GM12878 (cell line): ENCODE measurements at regions not wholly inside any gene's neighbourhood (a gene's known extent, or its start where the extent isn't known, plus 50 kb on each side); places are given as distances from the start of the nearest gene placed in this dataset.

Experiments
- ATAC-seq: fragments of 200-7000 bp; cut with Tn5 transposase; 3 replicates; pipeline ENCODE4 v1.9.1; 2020; ENCODE audit warnings: mild to moderate bottlenecking, moderate library complexity
- BruUV-seq: library from RNA; stranded (reverse); fragments of 400-500 nt; replicated peaks from 2 replicates; lab custom pipeline; 2021; lab: Mats Ljungman, UMichigan
- CTCF ChIA-PET: fragments of 300-600 bp; sonication (Branson Sonifier 250); formaldehyde crosslinking; extraction: SDS; loops from one replicate; lab custom pipeline; 2021; ENCODE audit warnings: inconsistent platforms; lab: Yijun Ruan, JAX
- POLR2A ChIA-PET: fragments of 350-600 bp; formaldehyde crosslinking; extraction: SDS; loops from one replicate; lab custom pipeline; 2021; ENCODE audit warnings: inconsistent platforms; lab: Charles Lee
- RAD21 ChIA-PET: fragments of 300-600 bp; sonication (Branson Sonifier 250); formaldehyde crosslinking; loops from one replicate; lab custom pipeline; 2023; ENCODE audit warnings: antibody characterized with exemption; ENCODE audit not compliant: unreplicated experiment; lab: Charles Lee
- SMC1A ChIA-PET: fragments of 300-600 bp; sonication (Branson Sonifier 250); formaldehyde crosslinking; loops from one replicate; lab custom pipeline; 2023; ENCODE audit not compliant: unreplicated experiment, uncharacterized antibody; lab: Charles Lee
- DNase-seq: peaks from one replicate; pipeline ENCODE4 v3.0.0-alpha.2; 2011; ENCODE audit warnings: low read depth, low spot score
- FAIRE-seq: peaks from 3 replicates; lab custom pipeline; 2011; peaks lifted over from hg19 to GRCh38; lab: Jason Lieb, UNC
- H2AFZ ChIP-seq: 2 replicates; pipeline ENCODE4 v1.6.0; 2011; ENCODE audit warnings: low read depth, low read length, control low read depth; ENCODE audit not compliant: control insufficient read depth
- H3K27ac ChIP-seq: 2 replicates; pipeline ENCODE4 v1.5.1; 2011; ENCODE audit warnings: control low read depth; ENCODE audit not compliant: control insufficient read depth, insufficient read depth
- H3K27me3 ChIP-seq, 2 experiments: replicated peaks in 1 of 2; 2 replicates each; pipeline versions ENCODE4 v1.6.0 to v1.6.1; 2011; ENCODE audit warnings: low read length in 1 of 2; ENCODE audit not compliant: control insufficient read depth in 2 of 2, insufficient read depth in 2 of 2
- H3K36me3 ChIP-seq, 2 experiments: 2 replicates each; pipeline ENCODE4 v1.5.1; 2011; ENCODE audit warnings: low read length in 1 of 2; ENCODE audit not compliant: control insufficient read depth in 2 of 2, insufficient read depth in 2 of 2
- H3K4me1 ChIP-seq: 2 replicates; pipeline ENCODE4 v1.6.1; 2011; ENCODE audit warnings: mild to moderate bottlenecking, low read length, moderate library complexity, mixed read lengths; ENCODE audit not compliant: control insufficient read depth, insufficient read depth
- H3K4me2 ChIP-seq: 2 replicates; pipeline ENCODE4 v1.6.0; 2011; ENCODE audit warnings: control low read depth; ENCODE audit not compliant: control insufficient read depth, insufficient read depth
- H3K4me3 ChIP-seq: fragments of 200-600 bp; sonication (generic); 2 replicates; pipeline ENCODE4 v1.5.1; 2016
- H3K79me2 ChIP-seq: 2 replicates; pipeline ENCODE4 v1.6.0; 2011; ENCODE audit warnings: low read length; ENCODE audit not compliant: control insufficient read depth, insufficient read depth
- H3K9ac ChIP-seq: 2 replicates; pipeline ENCODE4 v1.8.0; 2011; ENCODE audit warnings: low read length, control low read depth, mixed read lengths; ENCODE audit not compliant: control insufficient read depth, insufficient read depth
- H3K9me3 ChIP-seq: replicated peaks from 3 replicates; pipeline ENCODE4 v1.5.1; 2011; ENCODE audit warnings: mild to moderate bottlenecking, low read length; ENCODE audit not compliant: control insufficient read depth, insufficient read depth
- H4K20me1 ChIP-seq: 2 replicates; pipeline ENCODE4 v1.6.0; 2011; ENCODE audit not compliant: control insufficient read depth, insufficient read depth
- BHLHE40 ChIP-seq, 2 experiments: fragments of 450-650 bp in 1 of 2; IDR thresholded peaks; 2 replicates each; pipeline ENCODE4 v1.6.1; 2011 to 2017; ENCODE audit warnings: low read depth in 2 of 2, borderline replicate concordance in 1 of 2, improper control_type of control experiment in 1 of 2, low read length in 1 of 2, mild to moderate bottlenecking in 1 of 2
- FOXM1 ChIP-seq: IDR thresholded peaks from 2 replicates; pipeline ENCODE4 v1.6.1; 2012; ENCODE audit warnings: low read depth, mild to moderate bottlenecking, inconsistent platforms, low read length, moderate library complexity
- GATAD2B ChIP-seq: fragments of 450-650 bp; conservative IDR thresholded peaks from 2 replicates; pipeline ENCODE4 v1.6.1; 2017; ENCODE audit warnings: low read depth, mild to moderate bottlenecking, moderate library complexity
- IRF5 ChIP-seq: fragments of 450-650 bp; IDR thresholded peaks from 2 replicates; pipeline ENCODE4 v1.6.1; 2017; ENCODE audit warnings: borderline replicate concordance
- JUNB ChIP-seq: IDR thresholded peaks from 2 replicates; pipeline ENCODE4 v1.6.1; 2016; ENCODE audit warnings: antibody characterized with exemption, mild to moderate bottlenecking
- NFYB ChIP-seq: IDR thresholded peaks from 2 replicates; pipeline ENCODE4 v1.6.1; 2011; ENCODE audit warnings: low read depth, mild to moderate bottlenecking, low read length, improper control_type of control experiment, moderate library complexity; ENCODE audit not compliant: insufficient read depth
- POU2F2 ChIP-seq: IDR thresholded peaks from 3 replicates; pipeline ENCODE4 v1.6.1; 2011; ENCODE audit warnings: low read depth, mild to moderate bottlenecking, low read length, borderline replicate concordance
- RAD21 ChIP-seq: IDR thresholded peaks from 2 replicates; pipeline ENCODE4 v1.6.1; 2011; ENCODE audit warnings: mild to moderate bottlenecking, low read depth, low read length, moderate library complexity; ENCODE audit not compliant: insufficient read depth
- RAD51 ChIP-seq: fragments of 450-650 bp; IDR thresholded peaks from 2 replicates; pipeline ENCODE4 v1.6.1; 2016; ENCODE audit warnings: moderate library complexity, mild to moderate bottlenecking, inconsistent platforms
- SKIL ChIP-seq: fragments of 450-650 bp; IDR thresholded peaks from 2 replicates; pipeline ENCODE4 v1.6.1; 2017; ENCODE audit warnings: mild to moderate bottlenecking, low read depth, inconsistent platforms; ENCODE audit not compliant: poor library complexity, severe bottlenecking
- SREBF1 ChIP-seq: IDR thresholded peaks from 2 replicates; pipeline ENCODE4 v1.6.1; 2012; ENCODE audit warnings: mild to moderate bottlenecking, low read length
- SREBF2 ChIP-seq: IDR thresholded peaks from 2 replicates; pipeline ENCODE4 v1.6.1; 2012; ENCODE audit warnings: mild to moderate bottlenecking, low read length
- SRF ChIP-seq, 2 experiments: IDR thresholded peaks; 2 replicates each; pipeline ENCODE4 v1.6.1; 2011; ENCODE audit warnings: low read depth in 2 of 2, low read length in 2 of 2, mild to moderate bottlenecking in 1 of 2, moderate library complexity in 1 of 2
- YY1 ChIP-seq: IDR thresholded peaks from 2 replicates; pipeline ENCODE4 v1.6.1; 2011; ENCODE audit warnings: low read depth, mild to moderate bottlenecking, low read length
- WGBS: methylation state at CpG from one replicate; pipeline ENCODE4 v1.1.6; 2016; ENCODE audit warnings: low lambda C conversion rate; ENCODE audit not compliant: insufficient replicate concordance, insufficient coverage; ENCODE audit errors: missing lambda C conversion rate; 5-methylcytosine and 5-hydroxymethylcytosine counted together
- in situ Hi-C: fragments of 300-500 bp; cut with MboI; formaldehyde crosslinking; loops from 9 replicates; pipeline ENCODE4 v1.14.3; 2018; ENCODE audit warnings: mixed read lengths
- intact Hi-C: fragments of 100-400 bp; cut with micrococcal nuclease; formaldehyde crosslinking; loops from one replicate; pipeline ENCODE4 v1.14.2; 2022; ENCODE audit not compliant: unreplicated experiment

- intact Hi-C loops (loop anchor here (10.0 kb wide), 1 partner anchor 713 kb away; no protein-coding TSS in a partner anchor), in situ Hi-C loops (no loop called here)
- H3K36me3 ChIP-seq = no peaks in the 10 kb centered on the region
- no TSS peak for BruUV-seq
- H3K4me2 ChIP-seq = no peak overlapping the region
- ChIA-PET SMC1A (interaction anchor here (1.5 kb wide), 1 partner anchor 13 kb away, joined by 3 read pairs; no protein-coding TSS in a partner anchor), CTCF (interaction anchor here (0.6 to 1.5 kb wide), 3 partner anchors 11 to 69 kb away, joined by 3 to 4 read pairs (median 3); no protein-coding TSS in a partner anchor), POLR2A (no interaction called here), RAD21 (no interaction called here)
- ATAC-seq = no peak
- no peak overlapping the region for H3K4me3 ChIP-seq
- no peaks in the 10 kb centered on the region for H4K20me1 ChIP-seq
- no peak for FAIRE-seq
- H3K79me2 ChIP-seq = no peaks in the 10 kb centered on the region
- H3K9me3 ChIP-seq = no peaks in the 10 kb centered on the region
- no peak overlapping the region for H3K27ac ChIP-seq
- H3K27me3 ChIP-seq = no peaks in the 10 kb centered on the region
- no peak for DNase-seq
- H3K4me1 ChIP-seq = no peaks in the 10 kb centered on the region
- H2AFZ ChIP-seq = no peak overlapping the region
- TF ChIP-seq POU2F2 (no peak), BHLHE40 (IDR thresholded peaks at IDR 0.05; ENCODE audit: borderline replicate concordance in 1 of 2, low read depth in 2 of 2, low read length in 1 of 2) (no peak), NFYB (no peak), IRF5 (no peak), GATAD2B (no peak), JUNB (no peak), SREBF1 (no peak), SRF (IDR thresholded peaks at IDR 0.05; ENCODE audit: low read depth in 2 of 2, low read length in 2 of 2) (no peak), SREBF2 (no peak), FOXM1 (no peak), YY1 (no peak), RAD51 (no peak), RAD21 (no peak), SKIL (no peak)
- 2% methylated on average over 2 of the region's 2 CpGs for WGBS
- no peak overlapping the region for H3K9ac ChIP-seq
Observed at GRCh38 chr2:183291436-183291835, 167.2 kb downstream of the NUP35 start.
